H9 (cell line): ENCODE measurements at regions not wholly inside any gene's neighbourhood (a gene's known extent, or its start where the extent isn't known, plus 50 kb on each side); places are given as distances from the start of the nearest gene placed in this dataset. TPM values are rescaled to one million over a fixed set of nuclear protein-coding genes. Genes with fewer than 3 reads are reported as not detected.

Source experiments
- DNase-seq: peaks from one replicate; pipeline ENCODE4 v3.0.0-alpha.2; 2017
- H2AFZ ChIP-seq: one replicate; pipeline ENCODE4 v1.6.1; 2013; ENCODE audit warnings: mild to moderate bottlenecking, low read length, control low read depth, moderate library complexity
- H2AK5ac ChIP-seq: 2 replicates; pipeline ENCODE4 v1.6.1; 2013; ENCODE audit warnings: low read length, control low read depth, mixed read lengths; ENCODE audit not compliant: insufficient read length
- H2BK120ac ChIP-seq: one replicate; pipeline ENCODE4 v1.6.1; 2013; ENCODE audit warnings: low read depth, mild to moderate bottlenecking, low read length, control low read depth, inconsistent platforms; ENCODE audit not compliant: poor library complexity, severe bottlenecking
- H2BK12ac ChIP-seq: 2 replicates; pipeline ENCODE4 v1.6.1; 2013; ENCODE audit warnings: low read length, control low read depth, mixed read lengths, low read depth; ENCODE audit not compliant: insufficient read length
- H2BK15ac ChIP-seq: 2 replicates; pipeline ENCODE4 v1.6.1; 2013; ENCODE audit warnings: low read depth, low read length, control low read depth
- H2BK20ac ChIP-seq: one replicate; pipeline ENCODE4 v1.6.1; 2013; ENCODE audit warnings: low read depth, mild to moderate bottlenecking, low read length, control low read depth, inconsistent platforms; ENCODE audit not compliant: poor library complexity, severe bottlenecking
- H2BK5ac ChIP-seq: 2 replicates; pipeline ENCODE4 v1.6.1; 2013; ENCODE audit warnings: low read length, control low read depth, mixed read lengths; ENCODE audit not compliant: insufficient read length
- H3K14ac ChIP-seq: 2 replicates; pipeline ENCODE4 v1.6.1; 2013; ENCODE audit warnings: low read length, control low read depth; ENCODE audit not compliant: insufficient read depth
- H3K18ac ChIP-seq: 2 replicates; pipeline ENCODE4 v1.6.1; 2013; ENCODE audit warnings: low read depth, mild to moderate bottlenecking, mixed read lengths, low read length, control low read depth; ENCODE audit not compliant: insufficient read length
- H3K23ac ChIP-seq: 2 replicates; pipeline ENCODE4 v1.6.1; 2013; ENCODE audit warnings: low read length, control low read depth, mixed read lengths, low read depth; ENCODE audit not compliant: insufficient read length
- H3K23me2 ChIP-seq: 2 replicates; pipeline ENCODE4 v1.6.1; 2013; ENCODE audit warnings: low read depth, mild to moderate bottlenecking, mixed read lengths, low read length, control low read depth; ENCODE audit not compliant: insufficient read length, poor library complexity, severe bottlenecking
- H3K27ac ChIP-seq: 2 replicates; pipeline ENCODE4 v1.5.1; 2013; ENCODE audit warnings: low read length, control low read depth, mixed read lengths, low read depth; ENCODE audit not compliant: insufficient read length
- H3K27me3 ChIP-seq: 2 replicates; pipeline ENCODE4 v1.6.1; 2013; ENCODE audit warnings: low read length, control low read depth, inconsistent platforms; ENCODE audit not compliant: insufficient read depth
- H3K4ac ChIP-seq: 2 replicates; pipeline ENCODE4 v1.6.1; 2013; ENCODE audit warnings: low read depth, mild to moderate bottlenecking, control low read depth, inconsistent platforms, low read length, moderate library complexity
- H3K4me1 ChIP-seq: 2 replicates; pipeline ENCODE4 v1.6.1; 2013; ENCODE audit warnings: low read length, control low read depth, inconsistent platforms; ENCODE audit not compliant: insufficient read depth
- H3K4me2 ChIP-seq: 2 replicates; pipeline ENCODE4 v1.6.1; 2013; ENCODE audit warnings: low read length, control low read depth, mixed read lengths; ENCODE audit not compliant: insufficient read length, insufficient read depth
- H3K56ac ChIP-seq: 2 replicates; pipeline ENCODE4 v1.6.1; 2013; ENCODE audit warnings: low read depth, mild to moderate bottlenecking, mixed read lengths, low read length, control low read depth; ENCODE audit not compliant: insufficient read length
- H3K79me1 ChIP-seq: 2 replicates; pipeline ENCODE4 v1.6.1; 2013; ENCODE audit warnings: low read depth, mild to moderate bottlenecking, moderate library complexity, low read length, control low read depth, inconsistent platforms; ENCODE audit not compliant: insufficient read depth, poor library complexity, severe bottlenecking
- H3K79me2 ChIP-seq: 2 replicates; pipeline ENCODE4 v1.6.1; 2013; ENCODE audit warnings: low read length, control low read depth, inconsistent platforms; ENCODE audit not compliant: insufficient read depth
- H3K9ac ChIP-seq: 2 replicates; pipeline ENCODE4 v1.6.1; 2013; ENCODE audit warnings: low read length, control low read depth, mixed read lengths; ENCODE audit not compliant: insufficient read length; ENCODE audit errors: extremely low read depth
- H3K9me3 ChIP-seq: one replicate; pipeline ENCODE4 v1.6.1; 2013; ENCODE audit warnings: low read depth, low read length, inconsistent platforms; ENCODE audit not compliant: control insufficient read depth
- H3T11ph ChIP-seq: one replicate; pipeline ENCODE4 v1.6.1; 2013; ENCODE audit warnings: mild to moderate bottlenecking, low read length, control low read depth, inconsistent platforms
- H4K20me1 ChIP-seq: one replicate; pipeline ENCODE4 v1.6.1; 2013; ENCODE audit not compliant: control insufficient read depth, insufficient read length, insufficient read depth
- H4K5ac ChIP-seq: 2 replicates; pipeline ENCODE4 v1.6.1; 2013; ENCODE audit warnings: low read depth, mild to moderate bottlenecking, mixed read lengths, low read length, control low read depth; ENCODE audit not compliant: insufficient read length
- H4K8ac ChIP-seq: replicated peaks from 2 replicates; pipeline ENCODE4 v1.6.1; 2013; ENCODE audit warnings: low read length, control low read depth, mixed read lengths, low read depth; ENCODE audit not compliant: insufficient read length
- H4K91ac ChIP-seq: 2 replicates; pipeline ENCODE4 v1.6.1; 2013; ENCODE audit warnings: low read depth, mild to moderate bottlenecking, moderate library complexity, mixed read lengths, low read length, control low read depth; ENCODE audit not compliant: insufficient read length
- H3K27ac Mint-ChIP-seq, 3 experiments: 2 replicates in 2 of 3; 3 replicates in 1 of 3; pipeline ENCODE4 v1.8.0; 2020 to 2021; ENCODE audit warnings: mixed read lengths in 3 of 3, mild to moderate bottlenecking in 1 of 3, moderate library complexity in 1 of 3
- H3K27me3 Mint-ChIP-seq: 2 replicates; pipeline ENCODE4 v1.8.0; 2021; ENCODE audit warnings: low read depth, mild to moderate bottlenecking, moderate library complexity, mixed read lengths
- H3K36me3 Mint-ChIP-seq, 3 experiments: 2 replicates in 2 of 3; 3 replicates in 1 of 3; pipeline ENCODE4 v1.8.0; 2020 to 2021; ENCODE audit warnings: low read depth in 3 of 3, mixed read lengths in 3 of 3; ENCODE audit not compliant: insufficient read depth in 1 of 3
- H3K4me1 Mint-ChIP-seq, 2 experiments: 2 replicates each; pipeline ENCODE4 v1.8.0; 2020; ENCODE audit warnings: mixed read lengths in 2 of 2
- H3K4me3 Mint-ChIP-seq, 2 experiments: 2 replicates in 1 of 2; 3 replicates in 1 of 2; pipeline ENCODE4 v1.8.0; 2020 to 2021; ENCODE audit warnings: mild to moderate bottlenecking in 2 of 2, mixed read lengths in 2 of 2, moderate library complexity in 1 of 2
- H3K9me3 Mint-ChIP-seq, 2 experiments: 2 replicates in 1 of 2; 3 replicates in 1 of 2; pipeline ENCODE4 v1.8.0; 2020; ENCODE audit warnings: mild to moderate bottlenecking in 2 of 2, mixed read lengths in 2 of 2, moderate library complexity in 1 of 2
- CTCF ChIP-seq: fragments of 200-600 bp; sonication (generic); conservative IDR thresholded peaks from 3 replicates; pipeline ENCODE4 v1.8.0; 2021; ENCODE audit warnings: antibody characterized with exemption, mild to moderate bottlenecking
- WGBS: extraction: QIAGEN DNeasy Blood & Tissue Kit; methylation state at CpG from one replicate; pipeline ENCODE4 v1.1.7; 2013; ENCODE audit warnings: missing lambda C conversion rate, low lambda C conversion rate, mixed read lengths; ENCODE audit not compliant: insufficient read length; ENCODE audit errors: extremely low coverage; 5-methylcytosine and 5-hydroxymethylcytosine counted together
- microRNA-seq: library from miRNA; unstranded; fragments of <30 nt; microRNA quantifications from one replicate; pipeline ENCODE4, GENCODE V29; 2020; ENCODE audit warnings: borderline microRNAs expressed

GRCh38 chr11:24437123-24437522 lies 59.7 kb upstream of the LUZP2 start:
- Histone ChIP-seq H3K56ac (no peak overlapping the region), H2BK12ac (no peak overlapping the region), H3K4me2 (no peak overlapping the region), H2BK5ac (no peak overlapping the region), H4K91ac (no peak overlapping the region), H3K79me2 (no peaks in the 10 kb centered on the region), H3K14ac (no peak overlapping the region), H4K20me1 (no peaks in the 10 kb centered on the region), H2BK120ac (no peak overlapping the region), H3K18ac (no peak overlapping the region), H2AK5ac (no peak overlapping the region), H4K5ac (no peak overlapping the region), H3K23ac (no peak overlapping the region), H2BK20ac (no peak overlapping the region), H3K27ac (no peak overlapping the region), H3K27me3 (no peaks in the 10 kb centered on the region), H3K79me1 (no peaks in the 10 kb centered on the region), H3K23me2 (no peaks in the 10 kb centered on the region), H4K8ac (no peak overlapping the region), H3K4me1 (no peaks in the 10 kb centered on the region), H3K9ac (no peak overlapping the region), H3K9me3 (no peaks in the 10 kb centered on the region), H2BK15ac (no peak overlapping the region), H3K4ac (no peak overlapping the region), H3T11ph (no peak overlapping the region), H2AFZ (no peak overlapping the region)
- peaks cover 0 to 5% (median 0%) of the 10 kb centered on the region in 3 experiments; a peak in 1 of 7 replicates for H3K36me3 Mint-ChIP-seq
- H3K4me1 Mint-ChIP-seq: peaks cover 0 to 9% of the 10 kb centered on the region in 2 experiments; a peak in 2 of 4 replicates
- no CpG with 5 or more reads among the region's 4 CpGs for WGBS
- no peak for DNase-seq
- H3K27me3 Mint-ChIP-seq: no peaks in the 10 kb centered on the region
- no peak overlapping the region for H3K4me3 Mint-ChIP-seq
- no peaks in the 10 kb centered on the region; a peak in 1 of 5 replicates for H3K9me3 Mint-ChIP-seq
- no peak overlapping the region for H3K27ac Mint-ChIP-seq
- TF ChIP-seq CTCF: peak; percentile 59

Small RNA genes in the stretch of these regions (microRNA-seq; reads per million reads assigned to microRNA genes)
- not detected for gene MIR8054
